Suprapubic skin (tissue), 4 donors: ENCODE measurements at regions not wholly inside any gene's neighbourhood (a gene's known extent, or its start where the extent isn't known, plus 50 kb on each side); places are given as distances from the start of the nearest gene placed in this dataset.

Source experiments
- DNase-seq, 2 donors: peaks; one replicate each; pipeline ENCODE4 v3.0.0-alpha.2; 2019; ENCODE audit warnings: low spot score in 2 of 2
- H3K27ac ChIP-seq: fragments of 200-600 bp; sonication (generic); one replicate; pipeline ENCODE4 v1.5.1; 2019
- H3K27me3 ChIP-seq: fragments of 200-600 bp; sonication (generic); one replicate; pipeline ENCODE4 v1.5.1; 2019
- H3K36me3 ChIP-seq: fragments of 200-600 bp; sonication (generic); one replicate; pipeline ENCODE4 v1.5.1; 2019
- H3K4me1 ChIP-seq: fragments of 200-600 bp; sonication (generic); one replicate; pipeline ENCODE4 v1.5.1; 2019
- H3K4me3 ChIP-seq: fragments of 200-600 bp; sonication (generic); one replicate; pipeline ENCODE4 v1.5.1; 2019; ENCODE audit warnings: mild to moderate bottlenecking
- H3K9me3 ChIP-seq: fragments of 200-600 bp; sonication (generic); one replicate; pipeline ENCODE4 v1.5.1; 2019
- EP300 ChIP-seq: sonication (generic); formaldehyde crosslinking; IDR thresholded peaks from one replicate; pipeline ENCODE4 v1.6.1; 2017; ENCODE audit warnings: antibody characterized with exemption
- POLR2A ChIP-seq, 2 donors: fragments of 450-650 bp; IDR thresholded peaks; one replicate each; pipeline ENCODE4 v1.6.1; 2017; ENCODE audit warnings: antibody characterized with exemption in 2 of 2, mild to moderate bottlenecking in 2 of 2, moderate library complexity in 2 of 2
- POLR2AphosphoS5 ChIP-seq, 3 donors: sonication (generic); formaldehyde crosslinking; IDR thresholded peaks; one replicate each; pipeline ENCODE4 v1.6.1; 2017; ENCODE audit warnings: antibody characterized with exemption in 3 of 3
- WGBS: methylation state at CpG from one replicate; pipeline ENCODE4 v1.1.5; 2018; 5-methylcytosine and 5-hydroxymethylcytosine counted together
- TF ChIP-seq, protein P1 (sequence below), 2 donors: fragments of 200-600 bp in 1 of 2; fragments of 450-650 bp in 1 of 2; sonication (generic) in 1 of 2; IDR thresholded peaks; one replicate each; pipeline ENCODE4 v1.5.1; 2016 to 2019; ENCODE audit warnings: antibody characterized with exemption in 2 of 2, mild to moderate bottlenecking in 1 of 2, moderate library complexity in 1 of 2

- H3K27me3 ChIP-seq = no peaks in the 10 kb centered on the region
- H3K4me3 ChIP-seq = no peak overlapping the region
- no peak for TF ChIP-seq POLR2AphosphoS5 (IDR thresholded peaks at IDR 0.05)
- no peak for TF ChIP-seq EP300
- TF ChIP-seq POLR2A (IDR thresholded peaks at IDR 0.05) = no peak
- no peaks in the 10 kb centered on the region for H3K9me3 ChIP-seq
- H3K4me1 ChIP-seq = no peaks in the 10 kb centered on the region
- no peak for DNase-seq
- H3K36me3 ChIP-seq = no peaks in the 10 kb centered on the region
- no peak overlapping the region for H3K27ac ChIP-seq
Measured at GRCh38 chr6:114793428-114793827, 450.6 kb upstream of the HS3ST5 start.

GRCh38 chr6:114785235-114786127 is 442.7 kb upstream of the HS3ST5 start:
- Histone ChIP-seq H3K27me3 (no peaks in the 10 kb centered on the region), H3K4me3 (no peak overlapping the region), H3K4me1 (no peaks in the 10 kb centered on the region), H3K9me3 (no peaks in the 10 kb centered on the region), H3K27ac (no peak overlapping the region), H3K36me3 (no peaks in the 10 kb centered on the region)
- no peak for DNase-seq
- 53% methylated on average over 1 of the region's 1 CpG for WGBS
- TF ChIP-seq, protein P1, sequence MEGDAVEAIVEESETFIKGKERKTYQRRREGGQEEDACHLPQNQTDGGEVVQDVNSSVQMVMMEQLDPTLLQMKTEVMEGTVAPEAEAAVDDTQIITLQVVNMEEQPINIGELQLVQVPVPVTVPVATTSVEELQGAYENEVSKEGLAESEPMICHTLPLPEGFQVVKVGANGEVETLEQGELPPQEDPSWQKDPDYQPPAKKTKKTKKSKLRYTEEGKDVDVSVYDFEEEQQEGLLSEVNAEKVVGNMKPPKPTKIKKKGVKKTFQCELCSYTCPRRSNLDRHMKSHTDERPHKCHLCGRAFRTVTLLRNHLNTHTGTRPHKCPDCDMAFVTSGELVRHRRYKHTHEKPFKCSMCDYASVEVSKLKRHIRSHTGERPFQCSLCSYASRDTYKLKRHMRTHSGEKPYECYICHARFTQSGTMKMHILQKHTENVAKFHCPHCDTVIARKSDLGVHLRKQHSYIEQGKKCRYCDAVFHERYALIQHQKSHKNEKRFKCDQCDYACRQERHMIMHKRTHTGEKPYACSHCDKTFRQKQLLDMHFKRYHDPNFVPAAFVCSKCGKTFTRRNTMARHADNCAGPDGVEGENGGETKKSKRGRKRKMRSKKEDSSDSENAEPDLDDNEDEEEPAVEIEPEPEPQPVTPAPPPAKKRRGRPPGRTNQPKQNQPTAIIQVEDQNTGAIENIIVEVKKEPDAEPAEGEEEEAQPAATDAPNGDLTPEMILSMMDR (IDR thresholded peaks at IDR 0.05) = no peak
- TF ChIP-seq POLR2AphosphoS5 (IDR thresholded peaks at IDR 0.05) (no peak), EP300 (no peak), POLR2A (IDR thresholded peaks at IDR 0.05) (no peak)

GRCh38 chr6:114783783-114784182 is 441.0 kb upstream of the HS3ST5 start:
- Histone ChIP-seq H3K27ac (no peak overlapping the region), H3K27me3 (no peaks in the 10 kb centered on the region), H3K9me3 (no peaks in the 10 kb centered on the region), H3K4me1 (no peaks in the 10 kb centered on the region), H3K36me3 (no peaks in the 10 kb centered on the region), H3K4me3 (no peak overlapping the region)
- TF ChIP-seq, protein P1 (IDR thresholded peaks at IDR 0.05) = no peak
- TF ChIP-seq EP300 = no peak
- TF ChIP-seq POLR2AphosphoS5 (IDR thresholded peaks at IDR 0.05) = no peak
- TF ChIP-seq POLR2A (IDR thresholded peaks at IDR 0.05) = no peak
- no peak for DNase-seq
- WGBS = 58% methylated on average over 3 of the region's 3 CpGs

DNA sequence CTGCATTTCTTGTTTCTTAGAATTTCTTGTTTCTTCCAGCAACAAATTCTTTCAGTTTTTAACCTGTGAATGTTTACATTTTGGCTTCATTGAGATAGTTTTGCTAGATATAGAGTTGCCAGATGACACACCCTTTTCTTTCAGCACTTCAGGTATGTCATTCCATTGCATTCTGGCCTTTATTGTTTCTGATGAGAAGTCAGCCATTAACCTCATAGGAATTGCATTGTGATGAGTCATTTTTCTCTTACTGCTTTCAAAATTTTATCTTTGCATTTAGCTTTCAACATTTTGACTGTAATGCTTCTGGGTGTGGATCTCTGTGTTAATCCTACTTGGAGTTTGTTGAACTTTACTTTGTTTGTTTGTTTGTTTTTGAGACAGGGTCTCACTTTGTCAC is 440.3 kb upstream of the HS3ST5 start:
- Histone ChIP-seq H3K27me3 (no peaks in the 10 kb centered on the region), H3K4me3 (no peak overlapping the region), H3K36me3 (no peaks in the 10 kb centered on the region), H3K27ac (no peak overlapping the region), H3K4me1 (no peaks in the 10 kb centered on the region), H3K9me3 (no peaks in the 10 kb centered on the region)
- no peak for TF ChIP-seq POLR2A (IDR thresholded peaks at IDR 0.05)
- TF ChIP-seq, protein P1 (IDR thresholded peaks at IDR 0.05) = no peak
- no peak for TF ChIP-seq POLR2AphosphoS5 (IDR thresholded peaks at IDR 0.05)
- TF ChIP-seq EP300 = no peak
- no peak for DNase-seq

DNA sequence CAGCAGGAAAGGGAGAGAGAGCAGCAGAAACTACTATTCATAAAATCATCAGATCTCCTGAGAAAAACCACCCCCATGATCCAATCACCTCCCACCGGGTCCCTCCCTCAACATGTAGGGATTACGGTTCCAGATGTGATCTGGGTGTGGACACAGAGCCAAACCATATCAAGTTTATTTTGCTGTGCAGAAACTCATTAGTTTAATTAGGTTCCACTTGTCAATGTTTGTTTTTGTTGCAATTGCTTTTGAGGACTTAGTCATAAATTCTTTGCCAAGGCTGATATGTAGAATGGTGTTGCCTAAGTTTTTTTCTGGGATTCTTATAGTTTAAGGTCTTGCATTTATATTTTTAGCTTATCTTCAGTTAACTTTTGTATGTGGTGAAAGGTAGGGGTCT is 422.0 kb upstream of the HS3ST5 start:
- H3K9me3 ChIP-seq = no peaks in the 10 kb centered on the region
- WGBS = 71% methylated on average over 2 of the region's 2 CpGs
- no peaks in the 10 kb centered on the region for H3K4me1 ChIP-seq
- no peaks in the 10 kb centered on the region for H3K27me3 ChIP-seq
- DNase-seq = no peak
- no peak overlapping the region for H3K27ac ChIP-seq
- TF ChIP-seq POLR2A (IDR thresholded peaks at IDR 0.05) = no peak
- no peak overlapping the region for H3K4me3 ChIP-seq
- H3K36me3 ChIP-seq = no peaks in the 10 kb centered on the region

- H3K4me1 ChIP-seq = no peaks in the 10 kb centered on the region
- no peak overlapping the region for H3K4me3 ChIP-seq
- WGBS = 60% methylated on average over 4 of the region's 4 CpGs
- H3K27ac ChIP-seq = no peak overlapping the region
- no peaks in the 10 kb centered on the region for H3K36me3 ChIP-seq
- no peaks in the 10 kb centered on the region for H3K27me3 ChIP-seq
- DNase-seq = no peak
- TF ChIP-seq POLR2AphosphoS5 (IDR thresholded peaks at IDR 0.05) (no peak), POLR2A (IDR thresholded peaks at IDR 0.05) (no peak), EP300 (no peak)
- TF ChIP-seq, protein P1 (IDR thresholded peaks at IDR 0.05) = no peak
- no peaks in the 10 kb centered on the region for H3K9me3 ChIP-seq
Measured at GRCh38 chr6:114762145-114762544, 419.3 kb upstream of the HS3ST5 start.
